ENCODE measurements at regions not wholly inside any gene's neighbourhood (a gene's known extent, or its start where the extent isn't known, plus 50 kb on each side); places are given as distances from the start of the nearest gene placed in this dataset.

GRCh38 chr18:37709740-37710139, 144.1 kb upstream of the CELF4 start:
- intact Hi-C loops (cut with DNase I; ENCODE audit: low total_unique reads), result no loop called here
- Histone ChIP-seq H3K4me3 (no peak overlapping the region), H3K9me3 (no peaks in the 10 kb centered on the region), H3K4me1 (no peaks in the 10 kb centered on the region), H3K27ac (no peak overlapping the region), H3K27me3 (no peaks in the 10 kb centered on the region), H3K36me3 (ENCODE audit: low read depth, missing control alignments) (no peaks in the 10 kb centered on the region)
- 76 to 84% methylated on average over 2 of the region's 2 CpGs for WGBS, 2 donors
- no peak for DNase-seq
- TF ChIP-seq CTCF (IDR thresholded peaks at IDR 0.05), result no peak
- no peak for TF ChIP-seq POLR2A (IDR thresholded peaks at IDR 0.05)

GRCh38 chr18:37705016-37705415, 139.4 kb upstream of the CELF4 start:
- intact Hi-C loops (cut with DNase I; ENCODE audit: low total_unique reads), result no loop called here
- no peak overlapping the region for H3K4me3 ChIP-seq
- no peak overlapping the region for H3K27ac ChIP-seq
- TF ChIP-seq CTCF (IDR thresholded peaks at IDR 0.05), result no peak
- 91 to 93% methylated on average over 7 of the region's 7 CpGs for WGBS, 2 donors
- DNase-seq, result no peak
- H3K9me3 ChIP-seq, result no peaks in the 10 kb centered on the region
- no peaks in the 10 kb centered on the region for H3K4me1 ChIP-seq
- H3K27me3 ChIP-seq, result no peaks in the 10 kb centered on the region
- H3K36me3 ChIP-seq (ENCODE audit: low read depth, missing control alignments), result no peaks in the 10 kb centered on the region

GRCh38 chr18:37702841-37703240, 137.2 kb upstream of the CELF4 start:
- intact Hi-C loops (cut with DNase I; ENCODE audit: low total_unique reads), result no loop called here

GRCh38 chr18:37701967-37702366, 136.4 kb upstream of the CELF4 start:
- Histone ChIP-seq H3K4me1 (no peaks in the 10 kb centered on the region), H3K9me3 (no peaks in the 10 kb centered on the region), H3K27me3 (no peaks in the 10 kb centered on the region), H3K4me3 (no peak overlapping the region), H3K27ac (no peak overlapping the region), H3K36me3 (ENCODE audit: low read depth, missing control alignments) (no peaks in the 10 kb centered on the region)
- intact Hi-C loops (cut with DNase I; ENCODE audit: low total_unique reads), result no loop called here
- 55 to 64% methylated on average over 3 of the region's 3 CpGs for WGBS, 2 donors
- no peak for TF ChIP-seq CTCF (IDR thresholded peaks at IDR 0.05)
- no peak for TF ChIP-seq POLR2A (IDR thresholded peaks at IDR 0.05)
- DNase-seq, result no peak

More at GRCh38 chr18:37702841-37703240, 137.2 kb upstream of the CELF4 start:
- Histone ChIP-seq H3K36me3 (ENCODE audit: low read depth, missing control alignments) (no peaks in the 10 kb centered on the region), H3K27me3 (no peaks in the 10 kb centered on the region), H3K4me3 (no peak overlapping the region), H3K4me1 (no peaks in the 10 kb centered on the region), H3K9me3 (no peaks in the 10 kb centered on the region), H3K27ac (no peak overlapping the region)
- no peak for TF ChIP-seq POLR2A (IDR thresholded peaks at IDR 0.05)
- no peak for TF ChIP-seq CTCF (IDR thresholded peaks at IDR 0.05)
- no peak for DNase-seq
- WGBS, 2 donors, result 85 to 88% methylated on average over 2 of the region's 2 CpGs

- Histone ChIP-seq H3K27me3 (no peaks in the 10 kb centered on the region), H3K36me3 (ENCODE audit: low read depth, missing control alignments) (no peaks in the 10 kb centered on the region), H3K9me3 (no peaks in the 10 kb centered on the region), H3K27ac (no peak overlapping the region), H3K4me1 (no peaks in the 10 kb centered on the region), H3K4me3 (no peak overlapping the region)
- TF ChIP-seq CTCF (IDR thresholded peaks at IDR 0.05) (no peak), POLR2A (IDR thresholded peaks at IDR 0.05) (no peak)
- 60 to 69% methylated on average over 3 of the region's 3 CpGs for WGBS, 2 donors
- DNase-seq, result no peak
- intact Hi-C loops (cut with DNase I; ENCODE audit: low total_unique reads), result no loop called here
Measured at GRCh38 chr18:37698508-37699040, 133.0 kb upstream of the CELF4 start.

Measured in testis (tissue), 2 donors.